ENCODE measurements at regions not wholly inside any gene's neighbourhood (a gene's known extent, or its start where the extent isn't known, plus 50 kb on each side); places are given as distances from the start of the nearest gene placed in this dataset.

- intact Hi-C loops (cut with DNase I; ENCODE audit: low total_unique reads), result no loop called here
These were observed 650.5 kb upstream of the SLC10A2 start for GRCh38 chr13:103716718-103717117.

GRCh38 chr13:103715335-103715734 lies 649.1 kb upstream of the SLC10A2 start:
- TF ChIP-seq CTCF (IDR thresholded peaks at IDR 0.05) (no peak), POLR2A (IDR thresholded peaks at IDR 0.05) (no peak)
- Histone ChIP-seq H3K4me1 (no peaks in the 10 kb centered on the region), H3K27me3 (no peaks in the 10 kb centered on the region), H3K9me3 (no peaks in the 10 kb centered on the region), H3K27ac (no peak overlapping the region), H3K36me3 (no peaks in the 10 kb centered on the region), H3K4me3 (no peak overlapping the region)
- intact Hi-C loops (cut with DNase I; ENCODE audit: low total_unique reads), result no loop called here
- DNase-seq, result no peak

More at GRCh38 chr13:103716718-103717117, 650.5 kb upstream of the SLC10A2 start:
- Histone ChIP-seq H3K36me3 (no peaks in the 10 kb centered on the region), H3K4me3 (no peak overlapping the region), H3K27me3 (no peaks in the 10 kb centered on the region), H3K4me1 (no peaks in the 10 kb centered on the region), H3K9me3 (no peaks in the 10 kb centered on the region), H3K27ac (no peak overlapping the region)
- TF ChIP-seq POLR2A (IDR thresholded peaks at IDR 0.05) (no peak), CTCF (IDR thresholded peaks at IDR 0.05) (no peak)
- no peak for DNase-seq

GRCh38 chr13:103703246-103703645 lies 637.0 kb upstream of the SLC10A2 start:
- no peaks in the 10 kb centered on the region for H3K4me1 ChIP-seq
- no peaks in the 10 kb centered on the region for H3K9me3 ChIP-seq
- intact Hi-C loops (cut with DNase I; ENCODE audit: low total_unique reads), result no loop called here
- no peak for TF ChIP-seq POLR2A (IDR thresholded peaks at IDR 0.05)
- TF ChIP-seq CTCF (IDR thresholded peaks at IDR 0.05), result no peak
- H3K4me3 ChIP-seq, result no peak overlapping the region
- no peaks in the 10 kb centered on the region for H3K27me3 ChIP-seq
- no peak for DNase-seq
- H3K36me3 ChIP-seq, result no peaks in the 10 kb centered on the region
- H3K27ac ChIP-seq, result no peak overlapping the region

- Histone ChIP-seq H3K9me3 (no peaks in the 10 kb centered on the region), H3K4me1 (no peaks in the 10 kb centered on the region), H3K36me3 (no peaks in the 10 kb centered on the region), H3K27me3 (no peaks in the 10 kb centered on the region), H3K4me3 (no peak overlapping the region), H3K27ac (no peak overlapping the region)
- no peak for DNase-seq
- TF ChIP-seq CTCF (IDR thresholded peaks at IDR 0.05) (no peak), POLR2A (IDR thresholded peaks at IDR 0.05) (no peak)
- intact Hi-C loops (cut with DNase I; ENCODE audit: low total_unique reads), result no loop called here
These were observed 631.8 kb upstream of the SLC10A2 start for GRCh38 chr13:103698000-103698399.

GRCh38 chr13:103695320-103695719 lies 629.1 kb upstream of the SLC10A2 start:
- TF ChIP-seq POLR2A (IDR thresholded peaks at IDR 0.05), result no peak
- TF ChIP-seq CTCF (IDR thresholded peaks at IDR 0.05), result no peak
- DNase-seq, result no peak
- no peaks in the 10 kb centered on the region for H3K4me1 ChIP-seq
- H3K27me3 ChIP-seq, result no peaks in the 10 kb centered on the region
- no peak overlapping the region for H3K4me3 ChIP-seq
- no peak overlapping the region for H3K27ac ChIP-seq
- H3K9me3 ChIP-seq, result no peaks in the 10 kb centered on the region
- intact Hi-C loops (cut with DNase I; ENCODE audit: low total_unique reads), result no loop called here
- H3K36me3 ChIP-seq, result no peaks in the 10 kb centered on the region
